ENCODE measurements at regions not wholly inside any gene's neighbourhood (a gene's known extent, or its start where the extent isn't known, plus 50 kb on each side); places are given as distances from the start of the nearest gene placed in this dataset.
"Not testable (repeated sequence)": the region's sequence is repeated elsewhere in the genome, so short reads cannot be mapped to it uniquely, and the experiment has no call there.

GRCh38 chr2:113379621-113380020 is 57.9 kb upstream of the ZNG1B start:
- TF ChIP-seq GTF2F1 (IDR thresholded peaks at IDR 0.05; ENCODE audit: low read length); KLF12 (CRISPR knock-in tag; IDR thresholded peaks at IDR 0.05; ENCODE audit: borderline replicate concordance); SETDB1 (CRISPR knock-in tag; IDR thresholded peaks at IDR 0.05; ENCODE audit: borderline replicate concordance); CAMTA2 (CRISPR knock-in tag; IDR thresholded peaks at IDR 0.05; ENCODE audit: borderline replicate concordance); ZNF414 (CRISPR knock-in tag; IDR thresholded peaks at IDR 0.05); NFE2 (CRISPR knock-in tag; IDR thresholded peaks at IDR 0.05): not testable (repeated sequence)
